DND-41 (cell line): ENCODE measurements at regions not wholly inside any gene's neighbourhood (a gene's known extent, or its start where the extent isn't known, plus 50 kb on each side); places are given as distances from the start of the nearest gene placed in this dataset.

Source experiments
- ATAC-seq: fragments of 200-7000 bp; cut with Tn5 transposase; 3 replicates; pipeline ENCODE4 v1.9.1; 2021; ENCODE audit warnings: low read depth; ENCODE audit not compliant: insufficient read depth
- DNase-seq: peaks from one replicate; pipeline ENCODE4 v3.0.0-alpha.2; 2020
- H2AFZ ChIP-seq: 2 replicates; pipeline ENCODE4 v1.6.0; 2012; ENCODE audit warnings: low read depth, low read length
- H3K27ac ChIP-seq: 2 replicates; pipeline ENCODE4 v1.5.1; 2012; ENCODE audit warnings: low read length, inconsistent platforms
- H3K27me3 ChIP-seq: fragments of 200-600 bp; sonication (generic); 2 replicates; pipeline ENCODE4 v1.6.0; 2012; ENCODE audit warnings: low read length, mild to moderate bottlenecking, inconsistent platforms; ENCODE audit not compliant: insufficient read depth, poor library complexity
- H3K36me3 ChIP-seq: 2 replicates; pipeline ENCODE4 v1.5.1; 2012; ENCODE audit warnings: low read length, inconsistent platforms; ENCODE audit not compliant: insufficient read depth
- H3K4me1 ChIP-seq: 2 replicates; pipeline ENCODE4 v1.5.1; 2012; ENCODE audit warnings: mild to moderate bottlenecking, low read length; ENCODE audit not compliant: insufficient read depth
- H3K4me2 ChIP-seq: 2 replicates; pipeline ENCODE4 v1.6.0; 2012; ENCODE audit warnings: mild to moderate bottlenecking, moderate library complexity, low read length, inconsistent platforms; ENCODE audit not compliant: insufficient read depth
- H3K4me3 ChIP-seq, 2 experiments: fragments of 200-600 bp in 1 of 2; shearing (Covaris generic) in 1 of 2; 2 replicates each; pipeline ENCODE4 v1.5.1; 2012 to 2016; ENCODE audit warnings: inconsistent platforms in 2 of 2, low read length in 2 of 2, mild to moderate bottlenecking in 2 of 2, low read depth in 1 of 2, moderate library complexity in 1 of 2
- H3K79me2 ChIP-seq: 2 replicates; pipeline ENCODE4 v1.6.0; 2012; ENCODE audit warnings: low read length, inconsistent platforms; ENCODE audit not compliant: insufficient read depth
- H3K9ac ChIP-seq: 2 replicates; pipeline ENCODE4 v1.6.0; 2012; ENCODE audit warnings: low read depth, mild to moderate bottlenecking, inconsistent platforms, low read length, moderate library complexity
- H3K9me3 ChIP-seq: 2 replicates; pipeline ENCODE4 v1.5.1; 2012; ENCODE audit warnings: low read length, moderate library complexity, mild to moderate bottlenecking, inconsistent platforms; ENCODE audit not compliant: insufficient read depth, severe bottlenecking
- H4K20me1 ChIP-seq: 2 replicates; pipeline ENCODE4 v1.6.0; 2012; ENCODE audit warnings: low read length; ENCODE audit not compliant: insufficient read depth
- CTCF ChIP-seq: IDR thresholded peaks from 2 replicates; pipeline ENCODE4 v1.5.1; 2012; ENCODE audit warnings: borderline replicate concordance, low read length, moderate library complexity, mild to moderate bottlenecking; ENCODE audit not compliant: poor library complexity, severe bottlenecking; ENCODE audit errors: extremely low read depth
- EZH2 ChIP-seq: IDR thresholded peaks from 3 replicates; pipeline ENCODE4 v1.6.1; 2012; ENCODE audit warnings: borderline replicate concordance, low read depth, mild to moderate bottlenecking, moderate library complexity, low read length, inconsistent platforms; ENCODE audit not compliant: severe bottlenecking

GRCh38 chr3:30342318-30343060 is 263.9 kb upstream of the TGFBR2 start:
- Histone ChIP-seq H3K36me3 (no peaks in the 10 kb centered on the region), H3K4me1 (peaks cover 14% of the 10 kb centered on the region), H3K9ac (no peak overlapping the region), H4K20me1 (no peaks in the 10 kb centered on the region), H3K27me3 (no peaks in the 10 kb centered on the region), H3K9me3 (no peaks in the 10 kb centered on the region), H3K79me2 (no peaks in the 10 kb centered on the region), H3K27ac (no peak overlapping the region), H2AFZ (no peak overlapping the region), H3K4me2 (no peak overlapping the region), H3K4me3 (no peak overlapping the region)
- TF ChIP-seq CTCF: no peak
- no peak for TF ChIP-seq EZH2
- DNase-seq (no peak), ATAC-seq (no peak)

GRCh38 chr3:30343067-30343831 is 263.2 kb upstream of the TGFBR2 start:
- Histone ChIP-seq H3K4me2 (no peak overlapping the region), H3K4me3 (no peak overlapping the region), H2AFZ (no peak overlapping the region), H3K36me3 (no peaks in the 10 kb centered on the region), H3K27me3 (no peaks in the 10 kb centered on the region), H3K27ac (no peak overlapping the region), H3K79me2 (no peaks in the 10 kb centered on the region), H3K9ac (no peak overlapping the region), H3K4me1 (peaks cover 22% of the 10 kb centered on the region), H3K9me3 (no peaks in the 10 kb centered on the region), H4K20me1 (no peaks in the 10 kb centered on the region)
- no peak for ATAC-seq
- TF ChIP-seq CTCF (no peak), EZH2 (no peak)
- DNase-seq: no peak

- H3K9me3 ChIP-seq: no peaks in the 10 kb centered on the region
- no peak overlapping the region for H3K4me3 ChIP-seq
- no peak overlapping the region for H3K27ac ChIP-seq
- no peak for DNase-seq
- no peaks in the 10 kb centered on the region for H3K27me3 ChIP-seq
- TF ChIP-seq CTCF (no peak), EZH2 (no peak)
- no peaks in the 10 kb centered on the region for H4K20me1 ChIP-seq
- H3K79me2 ChIP-seq: no peaks in the 10 kb centered on the region
- H3K36me3 ChIP-seq: no peaks in the 10 kb centered on the region
- H2AFZ ChIP-seq: no peak overlapping the region
- peaks cover 28% of the 10 kb centered on the region for H3K4me1 ChIP-seq
- no peak for ATAC-seq
- H3K4me2 ChIP-seq: no peak overlapping the region
- H3K9ac ChIP-seq: no peak overlapping the region
Observed at GRCh38 chr3:30343861-30344260, 262.5 kb upstream of the TGFBR2 start.
